ENCODE measurements at regions not wholly inside any gene's neighbourhood (a gene's known extent, or its start where the extent isn't known, plus 50 kb on each side); places are given as distances from the start of the nearest gene placed in this dataset.

DNA sequence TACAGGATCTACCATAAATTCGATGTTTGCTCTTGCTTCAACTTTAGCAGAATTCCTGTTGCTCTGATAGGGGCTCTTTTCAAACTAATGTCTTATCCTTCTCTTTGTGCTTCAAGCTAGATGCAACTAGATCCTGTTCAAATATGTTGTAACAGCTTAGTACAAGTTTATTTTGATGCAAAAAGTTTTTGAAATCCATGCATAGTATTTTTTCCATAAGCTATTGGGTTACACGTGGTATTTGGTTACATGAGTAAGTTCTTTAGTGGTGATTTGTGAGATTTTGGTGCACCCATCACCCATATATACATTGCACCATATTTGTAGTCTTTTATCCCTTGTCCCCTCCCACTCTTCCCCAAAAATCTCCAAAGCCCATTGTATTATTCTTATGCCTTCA, 907.7 kb downstream of the LTN1 start:
- no peak for TF ChIP-seq POLR2A (IDR thresholded peaks at IDR 0.05)
- TF ChIP-seq, protein P1, sequence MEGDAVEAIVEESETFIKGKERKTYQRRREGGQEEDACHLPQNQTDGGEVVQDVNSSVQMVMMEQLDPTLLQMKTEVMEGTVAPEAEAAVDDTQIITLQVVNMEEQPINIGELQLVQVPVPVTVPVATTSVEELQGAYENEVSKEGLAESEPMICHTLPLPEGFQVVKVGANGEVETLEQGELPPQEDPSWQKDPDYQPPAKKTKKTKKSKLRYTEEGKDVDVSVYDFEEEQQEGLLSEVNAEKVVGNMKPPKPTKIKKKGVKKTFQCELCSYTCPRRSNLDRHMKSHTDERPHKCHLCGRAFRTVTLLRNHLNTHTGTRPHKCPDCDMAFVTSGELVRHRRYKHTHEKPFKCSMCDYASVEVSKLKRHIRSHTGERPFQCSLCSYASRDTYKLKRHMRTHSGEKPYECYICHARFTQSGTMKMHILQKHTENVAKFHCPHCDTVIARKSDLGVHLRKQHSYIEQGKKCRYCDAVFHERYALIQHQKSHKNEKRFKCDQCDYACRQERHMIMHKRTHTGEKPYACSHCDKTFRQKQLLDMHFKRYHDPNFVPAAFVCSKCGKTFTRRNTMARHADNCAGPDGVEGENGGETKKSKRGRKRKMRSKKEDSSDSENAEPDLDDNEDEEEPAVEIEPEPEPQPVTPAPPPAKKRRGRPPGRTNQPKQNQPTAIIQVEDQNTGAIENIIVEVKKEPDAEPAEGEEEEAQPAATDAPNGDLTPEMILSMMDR (IDR thresholded peaks at IDR 0.05) = no peak
